ENCODE measurements at regions not wholly inside any gene's neighbourhood (a gene's known extent, or its start where the extent isn't known, plus 50 kb on each side); places are given as distances from the start of the nearest gene placed in this dataset.

GRCh38 chr13:83633746-83634145 is 248.5 kb downstream of the SLITRK1 start:
- TF ChIP-seq, protein P1, sequence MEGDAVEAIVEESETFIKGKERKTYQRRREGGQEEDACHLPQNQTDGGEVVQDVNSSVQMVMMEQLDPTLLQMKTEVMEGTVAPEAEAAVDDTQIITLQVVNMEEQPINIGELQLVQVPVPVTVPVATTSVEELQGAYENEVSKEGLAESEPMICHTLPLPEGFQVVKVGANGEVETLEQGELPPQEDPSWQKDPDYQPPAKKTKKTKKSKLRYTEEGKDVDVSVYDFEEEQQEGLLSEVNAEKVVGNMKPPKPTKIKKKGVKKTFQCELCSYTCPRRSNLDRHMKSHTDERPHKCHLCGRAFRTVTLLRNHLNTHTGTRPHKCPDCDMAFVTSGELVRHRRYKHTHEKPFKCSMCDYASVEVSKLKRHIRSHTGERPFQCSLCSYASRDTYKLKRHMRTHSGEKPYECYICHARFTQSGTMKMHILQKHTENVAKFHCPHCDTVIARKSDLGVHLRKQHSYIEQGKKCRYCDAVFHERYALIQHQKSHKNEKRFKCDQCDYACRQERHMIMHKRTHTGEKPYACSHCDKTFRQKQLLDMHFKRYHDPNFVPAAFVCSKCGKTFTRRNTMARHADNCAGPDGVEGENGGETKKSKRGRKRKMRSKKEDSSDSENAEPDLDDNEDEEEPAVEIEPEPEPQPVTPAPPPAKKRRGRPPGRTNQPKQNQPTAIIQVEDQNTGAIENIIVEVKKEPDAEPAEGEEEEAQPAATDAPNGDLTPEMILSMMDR (IDR thresholded peaks at IDR 0.05) = no peak
- no peak for TF ChIP-seq POLR2AphosphoS5 (IDR thresholded peaks at IDR 0.05)
- no peak for TF ChIP-seq POLR2A (IDR thresholded peaks at IDR 0.05)
